Panc1 (cell line): ENCODE measurements at regions not wholly inside any gene's neighbourhood (a gene's known extent, or its start where the extent isn't known, plus 50 kb on each side); places are given as distances from the start of the nearest gene placed in this dataset.

ENCODE experiments used
- CTCF ChIP-seq: fragments of 450-650 bp; IDR thresholded peaks from 2 replicates; pipeline ENCODE4 v1.5.1; 2017; ENCODE audit warnings: mild to moderate bottlenecking
- REST ChIP-seq, 2 experiments: IDR thresholded peaks; 2 replicates each; pipeline ENCODE4 v1.6.1; 2011 to 2012; ENCODE audit warnings: low read depth in 2 of 2, control low read depth in 1 of 2, low read length in 1 of 2, mild to moderate bottlenecking in 1 of 2, moderate library complexity in 1 of 2; ENCODE audit not compliant: insufficient read depth in 1 of 2

- no peak for TF ChIP-seq CTCF
- no peak for TF ChIP-seq REST (IDR thresholded peaks at IDR 0.05; ENCODE audit: insufficient read depth in 1 of 2, low read depth in 2 of 2, low read length in 1 of 2)
Observed at GRCh38 chr1:196005426-196005825, 602.8 kb downstream of the KCNT2 start.
